ENCODE measurements at regions not wholly inside any gene's neighbourhood (a gene's known extent, or its start where the extent isn't known, plus 50 kb on each side); places are given as distances from the start of the nearest gene placed in this dataset.

GRCh38 chr14:84579292-84579691, 950.7 kb upstream of the FLRT2 start:
- TF ChIP-seq CTCF (conservative IDR thresholded peaks at IDR 0.05; ENCODE audit: low read depth in 2 of 2) (no peak), POLR2AphosphoS5 (IDR thresholded peaks at IDR 0.05; ENCODE audit: low read depth) (no peak), REST (IDR thresholded peaks at IDR 0.05; ENCODE audit: unreplicated experiment) (no peak), EZH2 (IDR thresholded peaks at IDR 0.05; ENCODE audit: low read depth, unreplicated experiment) (no peak), NANOG (IDR thresholded peaks at IDR 0.05; ENCODE audit: borderline replicate concordance) (no peak), ETS1 (IDR thresholded peaks at IDR 0.05) (no peak), ZNF331 (CRISPR knock-in tag; IDR thresholded peaks at IDR 0.05; ENCODE audit: low read depth) (no peak)

All from GM23338 (cell line).